ENCODE measurements at regions not wholly inside any gene's neighbourhood (a gene's known extent, or its start where the extent isn't known, plus 50 kb on each side); places are given as distances from the start of the nearest gene placed in this dataset.
"Not testable (repeated sequence)": the region's sequence is repeated elsewhere in the genome, so short reads cannot be mapped to it uniquely, and the experiment has no call there.

DNA sequence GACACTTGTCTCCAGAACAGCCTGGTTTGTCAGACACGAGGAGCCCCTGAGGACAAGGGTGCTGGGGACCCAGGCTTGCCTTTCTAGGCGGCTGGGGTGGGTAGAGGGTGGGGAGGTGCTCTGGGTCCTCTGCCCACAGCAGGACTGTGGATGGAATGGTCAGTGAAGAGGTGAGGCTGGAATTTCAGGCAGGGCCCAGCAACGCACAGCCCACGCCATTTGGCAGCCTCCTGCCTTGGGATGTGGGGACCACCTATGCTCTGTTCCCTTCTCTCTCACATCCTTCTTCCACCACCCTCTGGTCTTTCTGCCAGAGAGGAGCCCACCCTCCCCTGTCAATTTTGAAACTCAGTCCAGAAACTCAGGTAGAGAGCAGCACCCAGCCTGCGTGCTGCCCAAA, 103.2 kb downstream of the CXCL12 start:
- Histone ChIP-seq H3K4me3 (no peak overlapping the region), H3K4me1 (peaks cover 0 to 13% (median 0%) of the 10 kb centered on the region in 3 donors), H3K36me3 (no peaks in the 10 kb centered on the region), H3K27me3 (peaks cover 0 to 5% (median 0%) of the 10 kb centered on the region in 4 donors), H3K9me3 (no peaks in the 10 kb centered on the region), H3K27ac (peak overlapping the region in 1 of 4 donors; percentile 56)
- TF ChIP-seq, protein P1, sequence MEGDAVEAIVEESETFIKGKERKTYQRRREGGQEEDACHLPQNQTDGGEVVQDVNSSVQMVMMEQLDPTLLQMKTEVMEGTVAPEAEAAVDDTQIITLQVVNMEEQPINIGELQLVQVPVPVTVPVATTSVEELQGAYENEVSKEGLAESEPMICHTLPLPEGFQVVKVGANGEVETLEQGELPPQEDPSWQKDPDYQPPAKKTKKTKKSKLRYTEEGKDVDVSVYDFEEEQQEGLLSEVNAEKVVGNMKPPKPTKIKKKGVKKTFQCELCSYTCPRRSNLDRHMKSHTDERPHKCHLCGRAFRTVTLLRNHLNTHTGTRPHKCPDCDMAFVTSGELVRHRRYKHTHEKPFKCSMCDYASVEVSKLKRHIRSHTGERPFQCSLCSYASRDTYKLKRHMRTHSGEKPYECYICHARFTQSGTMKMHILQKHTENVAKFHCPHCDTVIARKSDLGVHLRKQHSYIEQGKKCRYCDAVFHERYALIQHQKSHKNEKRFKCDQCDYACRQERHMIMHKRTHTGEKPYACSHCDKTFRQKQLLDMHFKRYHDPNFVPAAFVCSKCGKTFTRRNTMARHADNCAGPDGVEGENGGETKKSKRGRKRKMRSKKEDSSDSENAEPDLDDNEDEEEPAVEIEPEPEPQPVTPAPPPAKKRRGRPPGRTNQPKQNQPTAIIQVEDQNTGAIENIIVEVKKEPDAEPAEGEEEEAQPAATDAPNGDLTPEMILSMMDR (IDR thresholded peaks at IDR 0.05): no peak
- TF ChIP-seq POLR2A (IDR thresholded peaks at IDR 0.05): no peak
- intact Hi-C loops (cut with DNase I): no loop called here
- 100% methylated on average over 1 of the region's 5 CpGs; no CpG with 5 or more reads in 1 of the 2 donors for WGBS, 2 donors
- no peak for DNase-seq

DNA sequence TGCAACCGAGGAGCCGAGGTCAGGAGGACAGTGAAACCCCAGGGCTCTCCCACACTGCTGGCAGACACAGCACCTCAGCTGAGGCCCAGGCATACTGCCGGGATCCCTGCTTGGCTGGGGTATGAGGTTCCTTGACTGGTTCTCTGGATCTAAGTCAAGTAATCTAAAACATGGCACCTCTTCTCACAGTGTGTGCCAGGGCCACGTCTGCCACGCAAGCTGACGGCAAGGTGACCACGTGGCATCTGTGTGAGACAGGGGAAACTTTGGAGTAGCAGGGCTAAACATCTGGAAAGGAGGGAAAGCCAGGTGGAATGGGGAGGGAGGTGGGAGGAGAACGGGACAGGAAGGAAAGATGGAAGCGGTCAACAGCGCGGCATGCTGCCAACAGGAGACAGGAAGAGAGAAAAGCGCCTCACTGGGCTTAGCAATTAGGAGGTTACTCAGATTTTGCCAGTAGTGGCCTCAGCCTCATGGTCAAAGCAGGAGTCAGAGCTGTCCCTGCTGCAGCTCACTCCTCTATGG, 103.7 kb downstream of the CXCL12 start:
- no peak for TF ChIP-seq POLR2A (IDR thresholded peaks at IDR 0.05)
- TF ChIP-seq, protein P1 (IDR thresholded peaks at IDR 0.05): no peak
- WGBS, 2 donors: 61 to 66% methylated on average over 10 of the region's 12 CpGs

DNA sequence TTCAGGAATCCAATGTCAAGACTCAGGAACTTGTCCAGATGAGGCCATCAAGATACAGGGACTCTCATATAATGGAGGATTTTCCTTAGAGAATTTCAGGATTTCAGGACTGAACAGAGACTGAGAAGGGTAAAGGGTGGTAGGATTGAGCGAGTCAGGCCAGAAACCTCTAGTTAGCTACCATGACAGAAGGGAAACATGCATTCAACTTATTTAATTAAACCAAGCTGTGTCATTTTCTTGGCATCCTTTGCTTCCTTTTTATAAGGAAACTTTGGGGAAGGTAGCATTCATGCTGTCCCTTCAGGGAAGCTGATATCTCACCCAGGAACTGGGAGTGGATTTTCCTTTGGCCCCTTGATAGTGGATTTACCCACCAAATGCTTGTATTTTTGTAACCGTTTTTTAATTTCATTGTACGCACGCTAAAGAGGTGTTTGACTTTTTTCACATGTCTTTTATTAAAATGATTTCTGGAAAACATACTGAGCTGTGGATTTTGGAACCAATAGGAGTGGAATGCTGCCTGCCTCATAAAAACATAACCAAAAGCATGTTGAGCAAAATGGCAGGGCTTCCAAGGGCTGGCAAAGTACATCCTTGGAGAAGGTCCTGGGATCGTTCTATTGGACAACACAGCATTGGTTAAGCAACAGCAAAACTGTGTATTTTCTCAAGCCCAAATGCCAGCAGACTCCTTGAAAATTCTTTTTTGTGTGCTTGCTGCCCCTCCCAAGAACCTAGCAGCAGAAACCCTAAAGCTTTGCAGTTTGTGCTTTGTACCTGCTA, 104.5 kb downstream of the CXCL12 start:
- intact Hi-C loops (cut with DNase I): no loop called here
- WGBS, 2 donors: 67 to 84% methylated on average over 5 of the region's 5 CpGs
- Histone ChIP-seq H3K36me3 (no peaks in the 10 kb centered on the region), H3K27ac (peak overlapping the region in 2 of 4 donors; percentile 43 to 56), H3K27me3 (peaks cover 0 to 2% (median 0%) of the 10 kb centered on the region in 4 donors), H3K4me1 (peaks cover 0 to 13% (median 0%) of the 10 kb centered on the region in 3 donors), H3K4me3 (no peak overlapping the region), H3K9me3 (no peaks in the 10 kb centered on the region)
- TF ChIP-seq POLR2A (IDR thresholded peaks at IDR 0.05): no peak
- TF ChIP-seq, protein P1 (IDR thresholded peaks at IDR 0.05): no peak
- DNase-seq: no peak

More for the DNA sequence above, 103.7 kb downstream of the CXCL12 start:
- Histone ChIP-seq H3K27me3 (peaks cover 0 to 5% (median 0%) of the 10 kb centered on the region in 4 donors), H3K27ac (peak overlapping the region in 2 of 4 donors; percentile 43 to 56), H3K4me1 (peaks cover 0 to 13% (median 0%) of the 10 kb centered on the region in 3 donors), H3K4me3 (no peak overlapping the region), H3K9me3 (no peaks in the 10 kb centered on the region), H3K36me3 (no peaks in the 10 kb centered on the region)
- DNase-seq: no peak
- intact Hi-C loops (cut with DNase I): no loop called here

DNA sequence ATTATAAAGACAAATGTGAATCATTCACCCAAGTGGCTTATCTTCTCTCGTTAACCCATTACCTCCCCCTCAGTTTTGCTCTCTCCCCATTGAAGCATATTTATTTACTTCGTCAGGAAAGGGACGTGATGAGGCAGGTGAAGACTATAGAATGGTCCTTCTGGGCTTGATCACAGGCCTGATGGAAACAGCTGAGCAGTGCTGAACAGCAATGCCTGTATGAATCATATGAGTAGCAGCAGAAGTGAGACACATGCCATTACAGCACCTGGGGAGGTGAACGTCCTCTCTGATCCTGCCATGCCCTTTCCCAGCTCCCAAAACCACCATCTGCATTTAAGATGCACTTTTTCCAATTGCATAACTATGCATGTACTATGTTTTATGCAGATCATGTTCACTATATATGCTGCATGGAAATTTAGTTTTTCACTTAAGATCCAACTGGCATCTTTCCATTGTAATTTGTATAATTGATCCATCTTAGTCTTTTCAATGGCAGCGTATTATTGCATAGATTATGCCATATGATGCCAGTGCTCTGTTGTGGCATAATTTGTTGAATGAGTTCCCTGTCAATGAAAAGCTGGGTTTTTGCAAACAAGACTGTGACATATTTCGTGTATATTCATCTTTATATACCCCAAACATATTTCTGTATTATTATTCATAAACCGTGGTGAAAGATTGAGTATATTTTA, 105.3 kb downstream of the CXCL12 start:
- Histone ChIP-seq H3K9me3 (no peaks in the 10 kb centered on the region), H3K4me1 (peaks cover 0 to 13% (median 0%) of the 10 kb centered on the region in 3 donors), H3K4me3 (no peak overlapping the region), H3K27me3 (no peaks in the 10 kb centered on the region), H3K36me3 (no peaks in the 10 kb centered on the region), H3K27ac (no peak overlapping the region)
- WGBS, 2 donors: 52 to 53% methylated on average over 7 of the region's 7 CpGs
- intact Hi-C loops (cut with DNase I): no loop called here
- DNase-seq: no peak
- TF ChIP-seq, protein P1 (IDR thresholded peaks at IDR 0.05): no peak

DNA sequence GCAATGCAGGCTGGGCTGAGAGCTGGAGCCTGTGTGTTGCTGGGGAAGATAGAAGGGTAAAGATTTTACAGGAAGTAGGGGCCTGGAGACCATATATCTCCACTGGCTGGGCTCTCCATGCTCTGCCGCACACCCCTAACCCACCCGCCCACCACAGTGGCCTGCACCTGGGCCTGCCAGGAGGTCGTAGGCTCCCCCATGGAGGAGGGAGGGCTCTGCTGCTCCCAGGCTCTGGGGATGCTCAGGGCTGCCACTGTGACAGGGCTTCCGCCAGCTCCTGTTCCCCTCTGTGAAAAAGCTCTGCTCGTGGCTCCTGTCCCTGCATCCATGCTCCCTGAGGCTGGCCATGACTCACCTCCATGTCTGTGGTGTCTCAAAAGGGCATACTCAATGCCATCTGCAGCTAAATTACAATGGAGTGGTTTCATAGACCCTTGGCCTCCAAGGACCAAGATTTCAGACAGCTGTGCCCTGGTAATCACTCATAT, 106.0 kb downstream of the CXCL12 start:
- Histone ChIP-seq H3K36me3 (no peaks in the 10 kb centered on the region), H3K4me3 (no peak overlapping the region), H3K9me3 (no peaks in the 10 kb centered on the region), H3K27ac (peak overlapping the region in 1 of 4 donors; percentile 18), H3K27me3 (no peaks in the 10 kb centered on the region), H3K4me1 (peaks cover 0 to 13% (median 0%) of the 10 kb centered on the region in 3 donors)
- intact Hi-C loops (cut with DNase I): no loop called here
- WGBS, 2 donors: 100% methylated on average over 1 of the region's 5 CpGs
- no peak for DNase-seq
- TF ChIP-seq, protein P1 (IDR thresholded peaks at IDR 0.05): no peak
- TF ChIP-seq POLR2A (IDR thresholded peaks at IDR 0.05): no peak

DNA sequence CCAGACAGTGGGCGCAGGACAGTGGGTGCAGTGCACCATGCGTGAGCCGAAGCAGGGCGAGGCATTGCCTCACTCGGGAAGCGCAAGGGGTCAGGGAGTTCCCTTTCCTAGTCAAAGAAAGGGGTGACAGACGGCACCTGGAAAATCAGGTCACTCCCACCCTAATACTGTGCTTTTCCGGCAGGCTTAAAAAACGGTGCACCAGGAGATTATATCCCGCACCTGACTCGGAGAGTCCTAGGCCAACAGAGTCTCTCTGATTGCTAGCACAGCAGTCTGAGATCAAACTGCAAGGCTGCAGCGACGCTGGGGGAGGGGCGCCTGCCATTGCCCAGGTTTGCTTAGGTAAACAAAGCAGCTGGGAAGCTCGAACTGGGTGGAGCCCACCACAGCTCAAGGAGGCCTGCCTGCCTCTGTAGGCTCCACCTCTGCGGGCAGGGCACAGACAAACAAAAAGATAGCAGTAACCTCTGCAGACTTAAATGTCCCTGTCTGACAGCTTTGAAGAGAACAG, 116.4 kb downstream of the CXCL12 start:
- DNase-seq; H3K4me3 ChIP-seq; intact Hi-C loops (cut with DNase I); H3K27me3 ChIP-seq; H3K27ac ChIP-seq; H3K36me3 ChIP-seq: not testable (repeated sequence)
- 94 to 100% methylated on average over 4 to 12 of the region's 16 CpGs for WGBS, 2 donors
- Histone ChIP-seq H3K4me1 (peaks cover 0 to 12% (median 0%) of the 10 kb centered on the region in 3 donors), H3K9me3 (peaks cover 0 to 19% (median 0%) of the 10 kb centered on the region in 3 donors)
